Activated naive CD8-positive, alpha-beta T cell treated with anti-CD3 and anti-CD28 coated beads, Interleukin-2, amount 50 U/mL, for 24 hours (primary cell): ENCODE measurements at regions not wholly inside any gene's neighbourhood (a gene's known extent, or its start where the extent isn't known, plus 50 kb on each side); places are given as distances from the start of the nearest gene placed in this dataset.

Experiments used
- ATAC-seq: fragments of 150-1000 bp; cut with Tn5 transposase; one replicate; pipeline ENCODE4 v1.10.0; 2021
- DNase-seq: peaks from one replicate; pipeline ENCODE4 v3.0.0; 2021
- H3K27ac Mint-ChIP-seq: one replicate; pipeline ENCODE4 v1.8.0; 2021; ENCODE audit warnings: mild to moderate bottlenecking, mixed read lengths
- H3K27me3 Mint-ChIP-seq: one replicate; pipeline ENCODE4 v1.8.0; 2021; ENCODE audit warnings: mixed read lengths
- H3K36me3 Mint-ChIP-seq: one replicate; pipeline ENCODE4 v1.8.0; 2021; ENCODE audit warnings: low read depth, mixed read lengths
- H3K4me1 Mint-ChIP-seq: one replicate; pipeline ENCODE4 v1.8.0; 2021; ENCODE audit warnings: mixed read lengths
- H3K4me3 Mint-ChIP-seq: one replicate; pipeline ENCODE4 v1.8.0; 2021; ENCODE audit warnings: mild to moderate bottlenecking, moderate library complexity, mixed read lengths
- H3K9me3 Mint-ChIP-seq: one replicate; pipeline ENCODE4 v1.8.0; 2021; ENCODE audit warnings: mixed read lengths

DNA sequence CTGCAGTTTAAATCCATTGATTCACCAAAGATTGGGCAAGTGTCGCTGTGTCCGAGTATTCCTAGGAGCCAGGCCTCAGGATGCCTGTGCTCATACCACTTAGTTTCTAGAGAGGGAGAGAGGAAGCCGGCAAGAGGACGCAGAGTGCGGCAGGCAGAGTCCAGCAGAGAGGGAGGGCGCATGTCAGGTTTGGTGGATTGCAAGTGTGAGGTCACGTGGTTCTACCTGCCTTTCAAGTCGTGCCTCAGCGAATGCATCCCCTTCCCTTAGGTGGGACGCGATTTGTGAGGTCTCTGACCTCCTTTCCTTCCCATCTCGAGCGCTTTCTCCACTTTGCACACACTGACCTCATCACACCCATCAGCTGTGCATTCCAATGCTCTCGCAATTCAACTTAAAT is 188.1 kb downstream of the TMEM18 start:
- Mint-ChIP-seq H3K4me3 (no peak overlapping the region), H3K27ac (no peak overlapping the region), H3K27me3 (peaks cover 14% of the 10 kb centered on the region), H3K4me1 (no peaks in the 10 kb centered on the region), H3K36me3 (no peaks in the 10 kb centered on the region), H3K9me3 (no peaks in the 10 kb centered on the region)
- DNase-seq: no peak
- no peak for ATAC-seq

DNA sequence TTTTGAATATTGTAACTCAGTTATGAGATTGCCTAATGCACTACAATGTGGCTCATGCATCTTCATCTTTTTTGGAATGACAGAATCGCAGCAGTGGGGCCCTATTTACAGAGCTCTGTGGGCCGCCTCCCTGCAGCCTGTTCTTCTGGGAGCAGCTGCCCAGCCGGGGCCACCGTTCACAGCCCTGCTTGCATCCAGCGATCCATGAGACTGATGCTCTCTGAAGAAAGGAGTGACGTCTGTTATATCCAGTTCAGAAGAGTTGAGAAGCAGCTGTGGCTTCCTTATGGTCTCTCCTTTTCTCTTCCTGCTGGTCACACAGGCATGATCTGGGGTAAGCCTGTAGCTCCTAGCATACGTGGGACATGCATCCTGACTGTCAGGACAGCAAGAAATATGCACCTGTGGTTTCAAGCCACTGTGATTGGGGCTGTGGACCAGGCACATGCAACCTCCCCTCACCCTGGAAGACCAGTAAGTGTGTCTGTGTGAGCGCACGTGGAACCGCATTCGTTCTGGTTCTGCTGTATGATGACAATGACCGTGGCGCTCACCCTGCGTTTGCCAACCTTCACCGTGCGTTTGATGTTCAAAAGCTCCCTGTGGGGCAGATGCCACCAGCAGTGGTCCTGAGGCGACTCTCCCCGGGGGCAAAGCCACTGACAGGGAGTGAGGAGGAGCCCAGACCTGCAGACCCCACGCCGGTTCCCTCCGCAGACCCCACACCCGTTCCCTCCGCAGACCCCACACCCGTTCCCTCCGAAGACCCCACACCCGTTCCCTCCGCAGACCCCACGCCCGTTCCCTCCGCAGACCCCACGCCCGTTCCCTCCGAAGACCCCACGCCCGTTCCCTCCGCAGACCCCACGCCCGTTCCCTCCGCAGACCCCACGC is 189.8 kb downstream of the TMEM18 start:
- H3K4me1 Mint-ChIP-seq: no peaks in the 10 kb centered on the region
- H3K9me3 Mint-ChIP-seq: no peaks in the 10 kb centered on the region
- ATAC-seq: no peak
- no peak overlapping the region for H3K4me3 Mint-ChIP-seq
- H3K27me3 Mint-ChIP-seq: peaks cover 4% of the 10 kb centered on the region
- no peak overlapping the region for H3K27ac Mint-ChIP-seq
- no peaks in the 10 kb centered on the region for H3K36me3 Mint-ChIP-seq
- no peak for DNase-seq

DNA sequence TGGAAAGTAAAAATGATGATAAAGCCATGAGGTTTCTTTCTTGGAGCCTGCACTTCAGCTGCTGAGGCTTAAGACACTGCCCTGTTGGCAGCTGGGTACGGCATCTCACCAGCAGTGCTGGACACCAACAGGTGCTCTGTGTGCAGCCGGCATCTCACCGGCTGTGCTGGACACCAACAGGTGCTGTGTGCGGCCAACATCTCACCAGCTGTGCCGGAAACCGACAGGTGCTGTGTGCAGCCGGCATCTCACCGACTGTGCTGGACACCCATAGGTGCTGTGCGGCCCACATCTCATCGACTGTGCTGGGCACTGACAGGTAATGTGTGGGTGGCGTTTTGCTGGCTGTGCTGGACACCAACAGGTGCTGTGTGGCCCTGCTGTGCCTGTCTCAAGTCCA is 190.8 kb downstream of the TMEM18 start:
- no peak for ATAC-seq
- no peaks in the 10 kb centered on the region for H3K36me3 Mint-ChIP-seq
- no peaks in the 10 kb centered on the region for H3K4me1 Mint-ChIP-seq
- H3K27me3 Mint-ChIP-seq: peaks cover 1% of the 10 kb centered on the region
- no peak overlapping the region for H3K4me3 Mint-ChIP-seq
- no peak overlapping the region for H3K27ac Mint-ChIP-seq
- DNase-seq: no peak
- no peaks in the 10 kb centered on the region for H3K9me3 Mint-ChIP-seq

DNA sequence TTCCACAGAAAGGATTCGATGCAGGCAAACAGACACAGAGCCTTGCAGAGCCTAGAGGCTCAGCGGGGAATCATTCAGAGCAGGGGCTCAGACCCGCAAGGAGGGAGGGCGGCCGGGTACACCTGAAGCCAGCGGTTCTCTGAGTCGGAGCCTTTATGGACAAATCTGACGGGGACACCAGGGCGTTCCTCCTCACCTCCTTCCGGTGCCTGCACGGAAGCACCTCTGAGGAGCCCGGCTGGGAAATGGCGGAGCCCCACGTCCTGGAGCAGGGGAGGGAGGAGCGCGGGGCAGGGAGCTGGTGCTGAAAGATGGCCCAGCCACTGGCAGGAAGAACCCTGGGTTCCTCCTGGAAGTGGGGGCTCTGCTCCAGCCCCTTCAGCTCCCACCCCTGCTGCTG is 193.5 kb upstream of the ALKAL2 start:
- no peaks in the 10 kb centered on the region for H3K27me3 Mint-ChIP-seq
- H3K4me3 Mint-ChIP-seq: no peak overlapping the region

DNA sequence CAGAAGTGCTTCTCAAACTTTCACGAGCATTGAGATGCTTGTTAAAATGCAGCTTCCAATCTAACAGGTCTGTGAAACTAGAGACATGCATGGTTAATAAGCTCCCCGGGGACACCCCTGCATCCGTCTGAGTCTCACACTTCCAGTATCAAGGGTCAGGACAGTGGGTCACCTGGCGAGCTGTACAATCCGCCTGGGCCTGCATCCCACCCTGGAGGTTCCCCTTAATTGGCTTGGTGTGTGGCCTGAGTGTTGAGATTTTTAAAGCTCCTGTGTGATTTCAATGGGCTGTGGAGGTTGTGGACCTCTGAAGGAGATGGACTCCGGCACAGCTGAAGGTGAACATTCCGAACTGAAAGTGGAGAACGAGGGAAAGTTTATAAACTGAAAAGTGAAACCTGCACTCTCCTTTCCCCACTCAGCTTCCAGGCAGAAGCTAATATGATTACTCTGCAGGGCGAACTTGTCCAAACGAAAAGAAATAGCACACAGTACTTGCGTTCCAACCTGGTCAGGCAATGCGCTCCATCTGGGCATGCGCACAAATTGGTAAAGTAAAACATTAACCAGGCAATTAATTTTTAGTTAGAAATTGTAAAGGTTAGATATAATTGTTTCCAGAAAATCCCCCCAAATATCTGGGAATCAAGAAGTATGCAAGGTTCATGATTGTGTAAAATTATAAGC is 191.7 kb upstream of the ALKAL2 start:
- DNase-seq (no peak), ATAC-seq (no peak)
- H3K4me1 Mint-ChIP-seq: no peaks in the 10 kb centered on the region
- H3K4me3 Mint-ChIP-seq: no peak overlapping the region
- peaks cover 4% of the 10 kb centered on the region for H3K9me3 Mint-ChIP-seq
- H3K27me3 Mint-ChIP-seq: no peaks in the 10 kb centered on the region
- no peak overlapping the region for H3K27ac Mint-ChIP-seq
- no peaks in the 10 kb centered on the region for H3K36me3 Mint-ChIP-seq

More for the DNA sequence above, 193.5 kb upstream of the ALKAL2 start:
- Mint-ChIP-seq H3K4me1 (no peaks in the 10 kb centered on the region), H3K27ac (no peak overlapping the region), H3K36me3 (no peaks in the 10 kb centered on the region), H3K9me3 (no peaks in the 10 kb centered on the region)
- ATAC-seq (no peak), DNase-seq (no peak)

DNA sequence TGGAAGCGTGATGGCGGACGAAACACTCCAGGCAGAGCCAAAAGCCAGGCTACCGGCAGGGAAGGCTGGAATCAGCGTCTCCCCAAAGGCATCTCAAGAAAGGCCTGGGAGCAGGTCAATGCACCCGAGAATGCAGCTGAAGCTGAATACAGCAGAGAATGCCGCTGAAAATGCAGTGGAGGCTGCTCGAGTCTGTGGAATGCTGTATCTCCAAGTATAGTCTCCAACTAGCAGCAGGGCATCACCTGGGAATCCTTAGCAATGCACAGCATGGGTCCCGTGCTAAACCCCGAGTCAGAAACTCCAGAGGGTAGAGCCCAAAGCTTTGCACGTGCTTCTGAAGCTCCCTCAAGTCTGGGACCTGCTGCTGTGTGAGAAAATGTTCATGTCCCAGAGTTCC is 191.1 kb upstream of the ALKAL2 start:
- Mint-ChIP-seq H3K4me3 (no peak overlapping the region), H3K4me1 (no peaks in the 10 kb centered on the region), H3K36me3 (no peaks in the 10 kb centered on the region), H3K27me3 (no peaks in the 10 kb centered on the region), H3K9me3 (peaks cover 4% of the 10 kb centered on the region), H3K27ac (no peak overlapping the region)
- DNase-seq (no peak), ATAC-seq (no peak)

DNA sequence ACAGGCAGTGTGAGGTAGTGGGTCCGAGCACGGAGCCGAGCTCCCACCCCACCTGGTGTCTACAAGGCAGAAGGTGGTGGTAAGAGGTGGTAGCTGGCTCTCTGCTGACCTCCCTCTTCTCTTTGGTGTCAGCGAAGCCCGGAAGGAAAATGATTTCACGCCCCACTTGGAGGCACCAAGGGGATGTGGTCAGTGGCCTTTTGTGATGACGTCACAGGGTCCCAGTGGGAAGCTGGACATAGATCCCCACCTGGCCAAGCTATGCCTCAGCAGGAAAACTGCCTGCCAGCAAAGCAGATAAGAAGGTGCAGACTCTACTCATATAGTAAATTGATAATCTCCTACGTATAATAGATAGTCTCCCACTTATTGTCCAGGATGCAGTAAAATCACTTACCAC is 183.7 kb upstream of the ALKAL2 start:
- Mint-ChIP-seq H3K9me3 (peaks cover 12% of the 10 kb centered on the region), H3K36me3 (peaks cover 5% of the 10 kb centered on the region), H3K27ac (no peak overlapping the region), H3K27me3 (peaks cover 15% of the 10 kb centered on the region), H3K4me3 (no peak overlapping the region), H3K4me1 (peaks cover 5% of the 10 kb centered on the region)
- DNase-seq: no peak
- no peak for ATAC-seq

DNA sequence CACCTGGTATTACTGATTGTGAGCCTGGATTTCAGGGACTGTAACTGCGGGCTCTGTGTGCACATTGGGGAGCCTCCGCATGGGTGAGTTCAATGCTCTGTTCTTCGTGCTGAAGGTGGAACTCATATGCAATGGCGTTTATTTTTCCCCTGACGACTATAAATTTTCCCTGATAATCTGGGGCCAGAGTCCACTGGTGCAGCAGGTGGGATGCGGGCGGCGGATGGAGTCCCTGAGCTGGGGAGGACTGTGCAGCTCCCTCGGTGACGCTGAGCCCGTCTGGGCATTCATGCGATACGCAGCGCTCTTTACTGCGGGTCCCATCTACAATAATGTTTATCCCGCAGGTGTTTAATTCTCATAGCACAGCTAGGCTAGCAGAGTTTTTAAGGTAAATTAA is 181.6 kb upstream of the ALKAL2 start:
- H3K36me3 Mint-ChIP-seq: peaks cover 5% of the 10 kb centered on the region
- H3K4me1 Mint-ChIP-seq: peaks cover 5% of the 10 kb centered on the region
- H3K27ac Mint-ChIP-seq: no peak overlapping the region
- H3K4me3 Mint-ChIP-seq: no peak overlapping the region
- peaks cover 7% of the 10 kb centered on the region for H3K9me3 Mint-ChIP-seq
- DNase-seq (no peak), ATAC-seq (no peak)
- peaks cover 26% of the 10 kb centered on the region for H3K27me3 Mint-ChIP-seq

DNA sequence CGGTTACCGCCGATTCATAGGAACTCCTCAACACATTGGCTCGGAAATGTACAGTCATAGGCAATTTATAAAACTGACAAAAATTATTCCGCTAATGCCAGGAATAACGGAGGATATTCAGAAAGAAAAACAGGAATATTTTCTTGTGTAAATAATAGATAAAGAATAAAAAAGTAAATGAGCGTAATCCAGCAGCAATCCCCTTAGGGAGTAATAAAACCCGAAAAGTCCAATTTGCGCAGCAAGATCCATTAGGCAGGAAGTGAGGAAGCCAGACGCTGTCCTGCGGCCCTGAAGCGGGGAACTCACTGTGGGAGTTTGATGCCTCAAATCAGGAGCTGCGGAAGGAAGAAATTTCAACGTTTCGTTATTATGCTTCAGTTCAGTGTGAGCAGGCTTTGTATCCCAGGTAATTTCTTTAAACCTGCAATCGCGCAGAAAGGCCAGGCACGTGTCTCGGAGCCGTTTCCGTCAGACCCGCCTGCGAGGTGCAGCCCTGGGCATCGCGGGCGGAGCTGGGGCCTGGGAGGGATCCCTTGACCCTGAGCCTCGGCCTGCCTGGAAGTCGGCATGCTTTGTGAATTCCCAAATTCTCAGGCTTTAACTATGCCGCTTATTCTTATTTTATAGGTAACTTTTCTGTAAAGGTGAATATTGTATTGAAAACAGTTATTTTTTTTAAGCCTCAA is 180.9 kb upstream of the ALKAL2 start:
- Mint-ChIP-seq H3K4me3 (no peak overlapping the region), H3K27me3 (peaks cover 28% of the 10 kb centered on the region), H3K4me1 (peaks cover 5% of the 10 kb centered on the region), H3K9me3 (peaks cover 6% of the 10 kb centered on the region), H3K27ac (no peak overlapping the region), H3K36me3 (peaks cover 5% of the 10 kb centered on the region)
- no peak for DNase-seq
- no peak for ATAC-seq

DNA sequence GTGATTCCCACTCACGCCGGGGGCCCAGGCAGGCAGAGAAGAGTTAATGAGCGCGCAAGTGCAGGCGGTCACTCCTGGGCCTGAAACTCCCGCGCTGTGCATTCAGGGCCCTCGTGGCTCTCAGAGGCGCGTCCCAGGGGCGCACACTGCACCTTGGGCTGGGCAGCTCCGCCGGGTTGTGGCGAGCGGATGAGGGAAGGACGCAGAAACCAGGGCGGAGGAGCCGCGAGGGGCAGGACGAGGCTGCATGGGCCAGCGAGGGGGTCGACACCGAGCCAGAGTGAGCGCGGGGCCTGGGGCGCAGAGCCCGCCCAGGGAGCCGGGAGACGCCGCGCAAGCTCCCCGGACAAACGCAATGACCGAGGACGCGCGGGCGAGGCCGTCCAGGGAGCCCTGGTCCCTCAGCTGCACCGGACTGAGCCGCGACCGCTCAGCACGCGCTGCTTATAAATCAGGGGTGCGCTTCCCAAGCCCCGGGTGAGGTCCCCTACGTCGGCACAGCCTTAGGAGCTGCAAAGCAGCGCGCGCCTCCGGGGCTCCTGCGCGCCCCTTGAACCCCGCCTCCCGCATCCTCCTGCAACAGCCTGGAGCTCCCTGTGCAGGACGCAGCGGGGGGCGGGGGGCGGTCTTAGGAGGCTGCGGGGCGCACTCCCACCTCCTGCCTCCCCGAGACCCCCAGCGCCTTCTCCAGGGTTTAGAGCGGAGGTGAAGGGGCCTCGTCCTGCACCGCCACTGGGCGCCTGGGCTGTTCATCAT is 180.2 kb upstream of the ALKAL2 start:
- Mint-ChIP-seq H3K36me3 (peaks cover 4% of the 10 kb centered on the region), H3K27ac (no peak overlapping the region), H3K4me3 (peak overlapping the region; percentile 40), H3K4me1 (peaks cover 5% of the 10 kb centered on the region), H3K9me3 (no peaks in the 10 kb centered on the region), H3K27me3 (peaks cover 28% of the 10 kb centered on the region)
- ATAC-seq: no peak
- no peak for DNase-seq

DNA sequence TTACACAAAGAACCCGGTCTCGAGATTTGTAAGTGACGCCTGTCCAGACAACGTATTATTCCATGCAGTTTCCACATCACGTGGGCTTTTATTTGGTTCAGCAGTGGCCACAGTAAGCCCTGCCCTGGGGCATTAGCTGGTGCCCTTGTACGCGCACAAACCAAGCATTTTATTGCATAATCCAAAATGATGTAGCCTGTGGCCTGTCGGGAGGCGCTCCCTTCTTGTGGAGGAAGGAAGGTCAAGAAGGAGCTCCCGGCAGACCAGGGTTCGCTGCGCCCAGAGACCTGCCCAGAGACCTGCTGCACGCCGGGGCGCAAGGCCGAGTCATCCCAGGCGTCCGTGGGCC is 179.6 kb upstream of the ALKAL2 start:
- Mint-ChIP-seq H3K27ac (no peak overlapping the region), H3K36me3 (no peaks in the 10 kb centered on the region), H3K9me3 (no peaks in the 10 kb centered on the region), H3K4me1 (peaks cover 6% of the 10 kb centered on the region), H3K27me3 (peaks cover 29% of the 10 kb centered on the region), H3K4me3 (peak overlapping the region; percentile 40)
- DNase-seq (no peak), ATAC-seq (no peak)

DNA sequence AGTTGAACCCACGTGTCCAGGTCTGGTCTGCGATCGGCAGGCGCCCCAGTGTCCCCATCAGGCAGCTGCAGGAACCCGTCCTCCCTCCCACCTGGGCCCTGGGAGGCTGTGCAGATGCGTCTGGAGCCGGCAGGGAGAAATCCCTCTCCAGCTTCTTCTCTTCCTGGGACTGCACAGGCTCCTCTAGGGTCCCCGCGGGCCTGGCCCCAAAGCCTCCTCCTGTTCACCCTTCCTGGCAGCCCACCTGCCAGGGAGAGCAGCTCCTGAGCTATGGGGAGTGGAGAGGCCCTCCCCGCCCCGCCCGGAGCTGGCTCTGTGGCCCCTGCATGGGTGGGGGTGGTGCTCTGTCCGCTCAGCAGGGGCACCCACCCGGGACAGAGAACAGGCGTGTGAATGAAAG is 179.2 kb upstream of the ALKAL2 start:
- DNase-seq (no peak), ATAC-seq (no peak)
- no peaks in the 10 kb centered on the region for H3K36me3 Mint-ChIP-seq
- H3K9me3 Mint-ChIP-seq: no peaks in the 10 kb centered on the region
- no peak overlapping the region for H3K27ac Mint-ChIP-seq
- H3K4me1 Mint-ChIP-seq: peaks cover 7% of the 10 kb centered on the region
- peaks cover 32% of the 10 kb centered on the region for H3K27me3 Mint-ChIP-seq
- no peak overlapping the region for H3K4me3 Mint-ChIP-seq

DNA sequence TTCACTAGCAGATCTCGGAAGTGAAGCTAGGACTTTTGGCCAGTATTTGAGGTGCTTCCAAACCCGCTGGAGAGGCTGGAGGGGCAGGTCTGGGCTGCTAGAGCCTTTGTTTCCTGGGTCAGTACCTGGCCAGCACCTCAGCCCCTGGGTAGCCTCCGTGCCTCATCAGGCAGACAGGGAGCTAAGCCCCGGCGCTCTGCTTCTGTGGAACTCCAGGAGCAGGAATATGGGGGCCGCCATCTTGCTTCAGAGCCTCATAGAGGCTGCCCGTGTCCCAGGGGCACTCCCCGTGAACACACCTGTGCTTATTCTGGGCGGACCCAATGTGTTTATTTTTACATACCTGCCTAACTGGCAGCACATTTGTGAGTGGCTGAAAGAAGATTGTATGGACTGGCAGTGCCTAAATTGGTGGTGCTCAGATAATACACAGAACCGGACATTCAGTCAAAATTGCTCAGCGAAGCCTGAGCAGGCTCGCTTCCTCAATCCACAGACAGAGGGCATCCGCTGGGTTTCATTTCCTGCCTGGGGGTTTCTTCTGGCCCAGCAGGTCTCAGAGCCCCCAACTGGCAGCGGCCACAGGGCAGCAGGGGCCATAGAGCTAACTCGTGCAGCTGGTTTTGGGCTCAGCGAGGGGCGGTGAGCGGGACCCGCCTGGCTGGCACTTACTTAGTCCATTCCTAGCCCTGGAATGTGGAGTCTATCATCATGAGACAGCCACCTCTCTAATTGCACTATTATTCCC is 176.8 kb upstream of the ALKAL2 start:
- peaks cover 46% of the 10 kb centered on the region for H3K27me3 Mint-ChIP-seq
- H3K9me3 Mint-ChIP-seq: no peaks in the 10 kb centered on the region
- ATAC-seq (no peak), DNase-seq (no peak)
- no peak overlapping the region for H3K4me3 Mint-ChIP-seq
- no peak overlapping the region for H3K27ac Mint-ChIP-seq
- H3K4me1 Mint-ChIP-seq: peaks cover 29% of the 10 kb centered on the region
- H3K36me3 Mint-ChIP-seq: no peaks in the 10 kb centered on the region

DNA sequence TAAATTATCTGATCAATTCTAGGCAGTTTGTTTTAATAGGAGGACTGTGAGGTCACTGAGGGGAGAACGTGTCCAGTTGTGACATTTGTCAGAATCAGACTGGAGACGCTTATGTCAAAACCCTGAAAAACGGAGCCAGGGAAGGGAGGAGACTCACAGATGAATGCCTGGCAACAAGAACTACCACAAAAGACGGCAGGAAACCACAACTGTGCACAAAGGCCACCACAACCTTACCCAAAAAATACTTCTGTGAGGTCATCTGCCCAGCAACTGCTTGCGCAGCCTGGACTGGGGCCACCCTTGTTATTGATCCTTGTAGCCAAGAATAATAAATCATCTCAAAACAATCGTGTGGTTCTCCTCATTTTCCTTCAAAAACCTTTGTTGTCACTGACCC is 173.0 kb upstream of the ALKAL2 start:
- ATAC-seq: peak; percentile 67
- peak overlapping the region; percentile 68 for H3K27ac Mint-ChIP-seq
- DNase-seq: peak; percentile 40
- H3K36me3 Mint-ChIP-seq: no peaks in the 10 kb centered on the region
- H3K27me3 Mint-ChIP-seq: peaks cover 40% of the 10 kb centered on the region
- H3K4me1 Mint-ChIP-seq: peaks cover 36% of the 10 kb centered on the region
- H3K9me3 Mint-ChIP-seq: no peaks in the 10 kb centered on the region
- H3K4me3 Mint-ChIP-seq: peak overlapping the region; percentile 37
